K562 (cell line): ENCODE measurements at regions not wholly inside any gene's neighbourhood (a gene's known extent, or its start where the extent isn't known, plus 50 kb on each side); places are given as distances from the start of the nearest gene placed in this dataset.

ENCODE experiments used
- ASH1L ChIP-seq: fragments of 450-650 bp; IDR thresholded peaks from 2 replicates; pipeline ENCODE4 v1.6.1; 2018; ENCODE audit warnings: borderline replicate concordance, mild to moderate bottlenecking, low read depth; ENCODE audit not compliant: partially characterized antibody
- CBX2 ChIP-seq: fragments of 200-600 bp; sonication (generic); IDR thresholded peaks from one replicate; pipeline ENCODE4 v1.6.1; 2012; ENCODE audit warnings: mild to moderate bottlenecking, low read length, inconsistent platforms; ENCODE audit not compliant: insufficient read depth, poor library complexity, severe bottlenecking
- CREBBP ChIP-seq: IDR thresholded peaks from one replicate; pipeline ENCODE4 v1.6.1; 2012; ENCODE audit warnings: low read depth, mild to moderate bottlenecking, control low read depth, inconsistent platforms, low read length
- DNMT1 ChIP-seq: fragments of 450-650 bp; IDR thresholded peaks from 2 replicates; pipeline ENCODE4 v1.6.1; 2016; ENCODE audit warnings: antibody characterized with exemption, mild to moderate bottlenecking
- ELF1 ChIP-seq: fragments of 200-800 bp; sonication (Bioruptor generic); IDR thresholded peaks from 2 replicates; pipeline ENCODE4 v1.6.1; 2016; ENCODE audit warnings: missing genetic modification characterization, missing compliant biosample characterization
- GTF3C2 ChIP-seq: IDR thresholded peaks from 3 replicates; pipeline ENCODE4 v1.6.1; 2011; ENCODE audit warnings: borderline replicate concordance, mild to moderate bottlenecking, moderate library complexity; ENCODE audit not compliant: insufficient read length; ENCODE audit errors: extremely low read depth
- HBP1 ChIP-seq: fragments of 450-650 bp; formaldehyde crosslinking; IDR thresholded peaks from 2 replicates; pipeline ENCODE4 v1.4.0; 2022; ENCODE audit warnings: missing genetic modification characterization
- ILK ChIP-seq: fragments of 450-650 bp; IDR thresholded peaks from 2 replicates; pipeline ENCODE4 v1.6.1; 2016; ENCODE audit warnings: missing genetic modification characterization, low read depth, mild to moderate bottlenecking, missing compliant biosample characterization, moderate library complexity, borderline replicate concordance
- MTA3 ChIP-seq: fragments of 450-650 bp; formaldehyde crosslinking; IDR thresholded peaks from 2 replicates; pipeline ENCODE4 v1.6.1; 2017; ENCODE audit warnings: mild to moderate bottlenecking, borderline replicate concordance
- PTRF ChIP-seq: fragments of 450-650 bp; IDR thresholded peaks from 2 replicates; pipeline ENCODE4 v1.6.1; 2016; ENCODE audit warnings: mild to moderate bottlenecking, missing genetic modification characterization, missing compliant biosample characterization
- SAFB ChIP-seq: fragments of 200-400 bp; formaldehyde crosslinking; IDR thresholded peaks from 2 replicates; pipeline ENCODE4 v1.6.1; 2017; ENCODE audit warnings: low read depth, low read length, borderline replicate concordance
- SMAD2 ChIP-seq: fragments of 150-350 bp; IDR thresholded peaks from 2 replicates; pipeline ENCODE4 v1.6.1; 2014; ENCODE audit warnings: low read depth, mild to moderate bottlenecking, low read length
- SMAD3 ChIP-seq: fragments of 450-650 bp; formaldehyde crosslinking; conservative IDR thresholded peaks from 2 replicates; pipeline ENCODE4 v1.4.0; 2020; ENCODE audit warnings: mild to moderate bottlenecking
- TBP ChIP-seq: optimal IDR thresholded peaks from 2 replicates; pipeline ENCODE3; 2011; ENCODE audit warnings: low read depth, low read length, improper control_type of control experiment
- ZKSCAN8 ChIP-seq: fragments of 200-800 bp; sonication (Bioruptor generic); IDR thresholded peaks from 2 replicates; pipeline ENCODE4 v1.6.1; 2016; ENCODE audit warnings: missing genetic modification characterization, missing compliant biosample characterization
- ZNF589 ChIP-seq: fragments of 200-800 bp; sonication (Bioruptor generic); IDR thresholded peaks from 2 replicates; pipeline ENCODE4 v1.6.1; 2016; ENCODE audit warnings: low read depth, missing genetic modification characterization, missing compliant biosample characterization
- TF ChIP-seq, protein P1 (sequence below): fragments of 200-800 bp; sonication (Bioruptor generic); IDR thresholded peaks from 2 replicates; pipeline ENCODE4 v1.6.1; 2016; ENCODE audit warnings: missing genetic modification characterization, missing compliant biosample characterization
- TF ChIP-seq, protein P2 (sequence below): fragments of 250-450 bp; sonication (Bioruptor Pico); IDR thresholded peaks from 2 replicates; pipeline ENCODE4 v1.5.1; 2021; ENCODE audit warnings: mild to moderate bottlenecking

DNA sequence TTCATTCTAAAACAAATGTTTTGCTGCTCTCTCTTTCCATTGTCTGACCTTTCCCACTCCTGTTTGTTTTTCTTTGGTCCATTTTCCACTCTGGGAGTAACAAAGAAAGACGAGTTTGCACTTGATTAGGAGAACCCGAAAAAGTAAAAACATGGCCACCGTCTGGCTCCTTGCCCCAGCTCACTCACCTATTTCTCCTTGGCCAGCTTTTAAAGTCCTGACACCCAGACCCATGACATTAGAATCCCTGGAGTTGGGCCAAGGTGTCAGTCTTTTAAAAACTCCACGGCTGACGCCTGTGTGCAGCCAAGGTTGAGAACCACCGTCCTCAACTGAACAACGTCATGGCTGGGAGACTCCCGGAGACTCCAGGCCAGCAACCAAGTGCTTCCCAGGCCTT is 63.6 kb upstream of the FLT1 start (continued):
- TF ChIP-seq ZKSCAN8 (0 out of 2 replicates have a peak, but pooled peaks have one; percentile 26), CREBBP (no peak), SMAD2 (no peak), DNMT1 (no peak), SAFB (no peak), ILK (tag) (0 out of 2 replicates have a peak, but pooled peaks have one; percentile 15), HBP1 (CRISPR knock-in tag) (no peak), ELF1 (tag) (no peak), SMAD3 (CRISPR knock-in tag) (no peak), ASH1L (no peak), ZNF589 (CRISPR knock-in tag) (peak; percentile 88; the same call in 1 of the 2 replicates), TBP (no peak), CBX2 (no peak), MTA3 (no peak), GTF3C2 (no peak), PTRF (tag) (peak; percentile 75)
- TF ChIP-seq, protein P1, sequence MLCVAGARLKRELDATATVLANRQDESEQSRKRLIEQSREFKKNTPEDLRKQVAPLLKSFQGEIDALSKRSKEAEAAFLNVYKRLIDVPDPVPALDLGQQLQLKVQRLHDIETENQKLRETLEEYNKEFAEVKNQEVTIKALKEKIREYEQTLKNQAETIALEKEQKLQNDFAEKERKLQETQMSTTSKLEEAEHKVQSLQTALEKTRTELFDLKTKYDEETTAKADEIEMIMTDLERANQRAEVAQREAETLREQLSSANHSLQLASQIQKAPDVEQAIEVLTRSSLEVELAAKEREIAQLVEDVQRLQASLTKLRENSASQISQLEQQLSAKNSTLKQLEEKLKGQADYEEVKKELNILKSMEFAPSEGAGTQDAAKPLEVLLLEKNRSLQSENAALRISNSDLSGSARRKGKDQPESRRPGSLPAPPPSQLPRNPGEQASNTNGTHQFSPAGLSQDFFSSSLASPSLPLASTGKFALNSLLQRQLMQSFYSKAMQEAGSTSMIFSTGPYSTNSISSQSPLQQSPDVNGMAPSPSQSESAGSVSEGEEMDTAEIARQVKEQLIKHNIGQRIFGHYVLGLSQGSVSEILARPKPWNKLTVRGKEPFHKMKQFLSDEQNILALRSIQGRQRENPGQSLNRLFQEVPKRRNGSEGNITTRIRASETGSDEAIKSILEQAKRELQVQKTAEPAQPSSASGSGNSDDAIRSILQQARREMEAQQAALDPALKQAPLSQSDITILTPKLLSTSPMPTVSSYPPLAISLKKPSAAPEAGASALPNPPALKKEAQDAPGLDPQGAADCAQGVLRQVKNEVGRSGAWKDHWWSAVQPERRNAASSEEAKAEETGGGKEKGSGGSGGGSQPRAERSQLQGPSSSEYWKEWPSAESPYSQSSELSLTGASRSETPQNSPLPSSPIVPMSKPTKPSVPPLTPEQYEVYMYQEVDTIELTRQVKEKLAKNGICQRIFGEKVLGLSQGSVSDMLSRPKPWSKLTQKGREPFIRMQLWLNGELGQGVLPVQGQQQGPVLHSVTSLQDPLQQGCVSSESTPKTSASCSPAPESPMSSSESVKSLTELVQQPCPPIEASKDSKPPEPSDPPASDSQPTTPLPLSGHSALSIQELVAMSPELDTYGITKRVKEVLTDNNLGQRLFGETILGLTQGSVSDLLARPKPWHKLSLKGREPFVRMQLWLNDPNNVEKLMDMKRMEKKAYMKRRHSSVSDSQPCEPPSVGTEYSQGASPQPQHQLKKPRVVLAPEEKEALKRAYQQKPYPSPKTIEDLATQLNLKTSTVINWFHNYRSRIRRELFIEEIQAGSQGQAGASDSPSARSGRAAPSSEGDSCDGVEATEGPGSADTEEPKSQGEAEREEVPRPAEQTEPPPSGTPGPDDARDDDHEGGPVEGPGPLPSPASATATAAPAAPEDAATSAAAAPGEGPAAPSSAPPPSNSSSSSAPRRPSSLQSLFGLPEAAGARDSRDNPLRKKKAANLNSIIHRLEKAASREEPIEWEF (CRISPR knock-in tag): no peak
- TF ChIP-seq, protein P2, sequence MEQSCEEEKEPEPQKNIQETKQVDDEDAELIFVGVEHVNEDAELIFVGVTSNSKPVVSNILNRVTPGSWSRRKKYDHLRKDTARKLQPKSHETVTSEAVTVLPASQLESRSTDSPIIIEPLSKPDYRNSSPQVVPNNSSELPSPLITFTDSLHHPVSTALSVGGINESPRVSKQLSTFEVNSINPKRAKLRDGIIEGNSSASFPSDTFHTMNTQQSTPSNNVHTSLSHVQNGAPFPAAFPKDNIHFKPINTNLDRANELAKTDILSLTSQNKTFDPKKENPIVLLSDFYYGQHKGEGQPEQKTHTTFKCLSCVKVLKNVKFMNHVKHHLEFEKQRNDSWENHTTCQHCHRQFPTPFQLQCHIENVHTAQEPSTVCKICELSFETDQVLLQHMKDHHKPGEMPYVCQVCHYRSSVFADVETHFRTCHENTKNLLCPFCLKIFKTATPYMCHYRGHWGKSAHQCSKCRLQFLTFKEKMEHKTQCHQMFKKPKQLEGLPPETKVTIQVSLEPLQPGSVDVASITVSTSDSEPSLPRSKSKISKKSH (CRISPR knock-in tag): no peak
